Upper lobe of left lung (tissue), 6 donors: ENCODE measurements at regions not wholly inside any gene's neighbourhood (a gene's known extent, or its start where the extent isn't known, plus 50 kb on each side); places are given as distances from the start of the nearest gene placed in this dataset.

Source experiments
- ATAC-seq, 2 donors: fragments of 200-7000 bp; cut with Tn5 transposase; one replicate each; pipeline ENCODE4 v1.9.1; 2022; ENCODE audit warnings: mild to moderate bottlenecking in 2 of 2, moderate library complexity in 2 of 2; ENCODE audit not compliant: low FRiP score in 2 of 2
- DNase-seq, 2 donors: peaks; one replicate each; pipeline ENCODE4 v3.0.0-alpha.2; 2019 to 2020
- H3K27ac ChIP-seq, 4 donors: fragments of 200-600 bp; sonication (generic); one replicate each; pipeline ENCODE4 v1.5.1; 2016 to 2019
- H3K27me3 ChIP-seq, 4 donors: fragments of 200-600 bp; sonication (generic); one replicate each; pipeline ENCODE4 v1.5.1; 2017 to 2019
- H3K36me3 ChIP-seq, 4 donors: fragments of 200-600 bp; sonication (generic); one replicate each; pipeline ENCODE4 v1.5.1; 2016 to 2019
- H3K4me1 ChIP-seq, 4 donors: fragments of 200-600 bp; sonication (generic); one replicate each; pipeline ENCODE4 v1.5.1; 2018 to 2019
- H3K4me3 ChIP-seq, 4 donors: fragments of 200-600 bp; sonication (generic); one replicate each; pipeline ENCODE4 v1.5.1; 2017 to 2019; ENCODE audit warnings: mild to moderate bottlenecking in 2 of 4, moderate library complexity in 1 of 4
- H3K9me3 ChIP-seq, 4 donors: fragments of 200-600 bp; sonication (generic); one replicate each; pipeline ENCODE4 v1.5.1; 2018 to 2019
- EP300 ChIP-seq, 4 donors: sonication (generic); formaldehyde crosslinking; IDR thresholded peaks; one replicate each; pipeline ENCODE4 v1.5.1; 2017; ENCODE audit warnings: antibody characterized with exemption in 4 of 4, control low read depth in 2 of 4
- POLR2A ChIP-seq, 4 donors: fragments of 450-650 bp; IDR thresholded peaks; one replicate each; pipeline ENCODE4 v1.5.1; 2016 to 2017; ENCODE audit warnings: antibody characterized with exemption in 4 of 4, mild to moderate bottlenecking in 2 of 4
- POLR2AphosphoS5 ChIP-seq, 2 donors: sonication (generic); formaldehyde crosslinking; IDR thresholded peaks; one replicate each; pipeline ENCODE4 v1.5.1; 2017; ENCODE audit warnings: antibody characterized with exemption in 2 of 2
- WGBS, 2 donors: methylation state at CpG; one replicate each; pipeline ENCODE4 v1.1.5; 2017 to 2018; 5-methylcytosine and 5-hydroxymethylcytosine counted together
- TF ChIP-seq, protein P1 (sequence below), 6 experiments: fragments of 450-650 bp in 4 of 6; fragments of 200-600 bp in 2 of 6; sonication (generic) in 2 of 6; IDR thresholded peaks; one replicate each; pipeline ENCODE4 v1.5.1; 2016 to 2019; ENCODE audit warnings: antibody characterized with exemption in 6 of 6
- donor health status: DM: no; HTN: no; CAD: no; lungs with moderate emphysema.
- donor health status: DM: no; HTN: yes; CAD: no; lungs with severe emphysema.

- ATAC-seq: no peak
- no peaks in the 10 kb centered on the region for H3K9me3 ChIP-seq
- no peak overlapping the region for H3K4me3 ChIP-seq
- no peaks in the 10 kb centered on the region for H3K27me3 ChIP-seq
- H3K36me3 ChIP-seq: peaks cover 0 to 3% (median 0%) of the 10 kb centered on the region in 4 donors
- no peak for DNase-seq
- TF ChIP-seq EP300 (IDR thresholded peaks at IDR 0.05) (no peak), POLR2A (IDR thresholded peaks at IDR 0.05) (no peak), POLR2AphosphoS5 (IDR thresholded peaks at IDR 0.05) (no peak)
- TF ChIP-seq, protein P1, sequence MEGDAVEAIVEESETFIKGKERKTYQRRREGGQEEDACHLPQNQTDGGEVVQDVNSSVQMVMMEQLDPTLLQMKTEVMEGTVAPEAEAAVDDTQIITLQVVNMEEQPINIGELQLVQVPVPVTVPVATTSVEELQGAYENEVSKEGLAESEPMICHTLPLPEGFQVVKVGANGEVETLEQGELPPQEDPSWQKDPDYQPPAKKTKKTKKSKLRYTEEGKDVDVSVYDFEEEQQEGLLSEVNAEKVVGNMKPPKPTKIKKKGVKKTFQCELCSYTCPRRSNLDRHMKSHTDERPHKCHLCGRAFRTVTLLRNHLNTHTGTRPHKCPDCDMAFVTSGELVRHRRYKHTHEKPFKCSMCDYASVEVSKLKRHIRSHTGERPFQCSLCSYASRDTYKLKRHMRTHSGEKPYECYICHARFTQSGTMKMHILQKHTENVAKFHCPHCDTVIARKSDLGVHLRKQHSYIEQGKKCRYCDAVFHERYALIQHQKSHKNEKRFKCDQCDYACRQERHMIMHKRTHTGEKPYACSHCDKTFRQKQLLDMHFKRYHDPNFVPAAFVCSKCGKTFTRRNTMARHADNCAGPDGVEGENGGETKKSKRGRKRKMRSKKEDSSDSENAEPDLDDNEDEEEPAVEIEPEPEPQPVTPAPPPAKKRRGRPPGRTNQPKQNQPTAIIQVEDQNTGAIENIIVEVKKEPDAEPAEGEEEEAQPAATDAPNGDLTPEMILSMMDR (IDR thresholded peaks at IDR 0.05): no peak
- no peak overlapping the region for H3K27ac ChIP-seq
- 100% methylated on average over 1 of the region's 1 CpG for WGBS, 2 donors
- H3K4me1 ChIP-seq: peaks cover 0 to 7% (median 0%) of the 10 kb centered on the region in 4 donors
These were observed 56.6 kb upstream of the AGPS start for GRCh38 chr2:177335917-177336450.

DNA sequence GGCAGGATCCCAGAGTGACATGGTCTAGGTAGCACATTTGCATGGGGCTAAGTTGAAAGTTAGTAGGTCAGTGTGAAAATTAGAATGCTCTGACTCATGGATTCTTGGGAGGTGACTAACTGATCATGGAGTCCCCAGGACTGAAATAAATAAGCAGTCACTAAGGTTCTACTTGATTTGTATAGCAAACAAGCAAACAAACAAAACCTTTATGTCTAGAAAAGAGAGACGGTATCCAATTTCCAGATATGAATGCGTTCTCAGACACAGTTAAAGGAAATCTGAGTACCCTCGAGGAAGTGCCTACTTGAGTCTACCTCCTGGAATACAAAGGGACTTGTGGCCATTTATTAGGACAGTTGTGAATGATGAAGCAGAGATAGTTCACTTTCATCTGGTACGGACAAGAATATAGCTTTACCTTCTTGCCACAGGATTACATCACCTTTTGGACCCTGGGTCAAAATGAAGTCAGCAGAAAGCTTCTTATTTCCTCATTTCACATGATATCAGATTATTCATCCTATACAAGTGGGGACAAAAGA, 54.3 kb upstream of the AGPS start:
- Histone ChIP-seq H3K9me3 (no peaks in the 10 kb centered on the region), H3K36me3 (peaks cover 0 to 3% (median 0%) of the 10 kb centered on the region in 4 donors), H3K4me3 (no peak overlapping the region), H3K4me1 (no peaks in the 10 kb centered on the region), H3K27me3 (no peaks in the 10 kb centered on the region), H3K27ac (no peak overlapping the region)
- DNase-seq (no peak), ATAC-seq (no peak)
- 71 to 83% methylated on average over 4 of the region's 4 CpGs for WGBS, 2 donors
- TF ChIP-seq POLR2A (IDR thresholded peaks at IDR 0.05) (no peak), EP300 (IDR thresholded peaks at IDR 0.05) (no peak), POLR2AphosphoS5 (IDR thresholded peaks at IDR 0.05) (no peak)

- no peak for DNase-seq
- no peak for TF ChIP-seq EP300 (IDR thresholded peaks at IDR 0.05)
- no peak for TF ChIP-seq POLR2A (IDR thresholded peaks at IDR 0.05)
- TF ChIP-seq POLR2AphosphoS5 (IDR thresholded peaks at IDR 0.05): no peak
- TF ChIP-seq, protein P1 (IDR thresholded peaks at IDR 0.05): no peak
- no peaks in the 10 kb centered on the region for H3K27me3 ChIP-seq
- H3K4me1 ChIP-seq: no peaks in the 10 kb centered on the region
- peaks cover 0 to 3% (median 0%) of the 10 kb centered on the region in 4 donors for H3K36me3 ChIP-seq
- ATAC-seq: no peak
- no peaks in the 10 kb centered on the region for H3K9me3 ChIP-seq
- H3K4me3 ChIP-seq: no peak overlapping the region
- no peak overlapping the region for H3K27ac ChIP-seq
These were observed 52.4 kb upstream of the AGPS start for GRCh38 chr2:177340158-177340557.

- no peaks in the 10 kb centered on the region for H3K27me3 ChIP-seq
- no peak for DNase-seq
- no peak overlapping the region for H3K4me3 ChIP-seq
- WGBS, 2 donors: 95 to 98% methylated on average over 4 of the region's 4 CpGs
- peaks cover 0 to 3% (median 0%) of the 10 kb centered on the region in 4 donors for H3K36me3 ChIP-seq
- ATAC-seq: no peak
- no peak overlapping the region for H3K27ac ChIP-seq
- TF ChIP-seq, protein P1 (IDR thresholded peaks at IDR 0.05): no peak
- TF ChIP-seq POLR2A (IDR thresholded peaks at IDR 0.05) (no peak), POLR2AphosphoS5 (IDR thresholded peaks at IDR 0.05) (no peak), EP300 (IDR thresholded peaks at IDR 0.05) (no peak)
- H3K9me3 ChIP-seq: no peaks in the 10 kb centered on the region
- no peaks in the 10 kb centered on the region for H3K4me1 ChIP-seq
These were observed 49.8 kb upstream of the AGPS start for GRCh38 chr2:177342736-177343135.
